KMS-11 (cell line): ENCODE measurements at regions not wholly inside any gene's neighbourhood (a gene's known extent, or its start where the extent isn't known, plus 50 kb on each side); places are given as distances from the start of the nearest gene placed in this dataset.

Experiments
- H2AFZ ChIP-seq: fragments of 200-600 bp; sonication (generic); 2 replicates; pipeline ENCODE4 v1.6.1; 2016; ENCODE audit warnings: antibody characterized with exemption, mixed run types, low read depth
- H3K27ac ChIP-seq: fragments of 200-600 bp; sonication (generic); 2 replicates; pipeline ENCODE4 v1.6.1; 2016; ENCODE audit warnings: mild to moderate bottlenecking, mixed run types
- H3K27me3 ChIP-seq: fragments of 200-600 bp; sonication (generic); 2 replicates; pipeline ENCODE4 v1.6.1; 2017; ENCODE audit warnings: mild to moderate bottlenecking, low read depth, mixed run types, moderate library complexity; ENCODE audit not compliant: insufficient read depth
- H3K36me3 ChIP-seq: fragments of 200-600 bp; sonication (generic); 2 replicates; pipeline ENCODE4 v1.6.1; 2017; ENCODE audit warnings: mild to moderate bottlenecking, mixed run types; ENCODE audit not compliant: insufficient read depth
- H3K4me1 ChIP-seq: fragments of 200-600 bp; sonication (generic); 2 replicates; pipeline ENCODE4 v1.6.1; 2016; ENCODE audit warnings: mild to moderate bottlenecking, low read depth, mixed run types; ENCODE audit not compliant: poor library complexity, severe bottlenecking
- H3K4me2 ChIP-seq: fragments of 200-600 bp; sonication (generic); 2 replicates; pipeline ENCODE4 v1.7.0; 2016; ENCODE audit warnings: mild to moderate bottlenecking, mixed run types
- H3K4me3 ChIP-seq: fragments of 200-600 bp; sonication (generic); IDR thresholded peaks from 2 replicates; pipeline ENCODE4 v1.6.1; 2017; ENCODE audit warnings: low read depth, low read length, mixed read lengths; ENCODE audit not compliant: insufficient read depth
- H3K79me2 ChIP-seq: fragments of 200-600 bp; sonication (generic); 2 replicates; pipeline ENCODE4 v1.6.1; 2016; ENCODE audit warnings: low read depth, mixed run types; ENCODE audit not compliant: insufficient read depth
- H3K9ac ChIP-seq: fragments of 200-600 bp; sonication (generic); 2 replicates; pipeline ENCODE4 v1.6.1; 2016; ENCODE audit warnings: mild to moderate bottlenecking, mixed run types
- H4K20me1 ChIP-seq: fragments of 200-600 bp; sonication (generic); 2 replicates; pipeline ENCODE4 v1.6.1; 2016; ENCODE audit warnings: mild to moderate bottlenecking, mixed run types; ENCODE audit not compliant: insufficient read depth
- TF ChIP-seq, protein P1 (sequence below): fragments of 200-600 bp; sonication (generic); conservative IDR thresholded peaks from 2 replicates; pipeline ENCODE4 v1.6.1; 2017; ENCODE audit warnings: low read depth, mild to moderate bottlenecking, antibody characterized with exemption, low read length, moderate library complexity, mixed read lengths

DNA sequence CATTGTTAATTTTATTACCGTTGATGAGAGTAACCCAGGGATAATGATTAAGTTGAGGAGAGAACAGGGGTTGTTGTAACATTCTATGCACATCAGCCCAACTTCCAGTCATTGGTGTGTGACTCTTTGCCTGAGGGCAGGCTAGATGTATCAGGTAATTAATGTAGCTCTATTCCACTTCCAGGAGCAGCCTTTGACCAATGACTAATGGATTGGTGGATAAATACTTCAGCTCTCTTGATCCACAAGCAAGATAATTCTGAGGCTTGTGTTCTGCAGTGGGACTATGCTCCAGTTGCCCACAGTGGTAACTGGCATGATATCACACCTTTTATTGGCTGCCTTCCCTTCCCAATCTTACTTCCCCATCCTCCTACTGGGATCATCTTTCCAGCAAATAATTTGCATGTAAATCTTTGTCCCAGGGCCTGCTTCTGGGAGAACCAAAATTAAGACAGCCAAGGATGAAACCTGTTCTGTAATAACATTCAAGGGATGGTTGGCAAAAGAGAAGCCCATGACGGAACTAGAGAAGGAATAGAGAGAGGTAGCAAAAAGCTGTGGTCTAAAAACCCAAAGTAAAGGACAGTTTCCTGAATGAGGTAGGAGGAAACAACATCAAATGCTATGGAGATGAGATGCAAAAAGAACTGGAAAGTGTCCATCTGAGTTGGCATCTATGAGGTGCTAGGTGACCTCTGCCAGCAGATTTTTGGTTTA, 241.4 kb upstream of the RPS6KA3 start:
- H3K4me2 ChIP-seq: no peak overlapping the region
- no peak overlapping the region for H3K27ac ChIP-seq
- no peak overlapping the region for H3K4me3 ChIP-seq
- H3K79me2 ChIP-seq: no peaks in the 10 kb centered on the region
- H3K27me3 ChIP-seq: no peaks in the 10 kb centered on the region
- no peaks in the 10 kb centered on the region for H4K20me1 ChIP-seq
- no peaks in the 10 kb centered on the region for H3K36me3 ChIP-seq
- H2AFZ ChIP-seq: no peak overlapping the region
- peaks cover 2% of the 10 kb centered on the region for H3K4me1 ChIP-seq
- TF ChIP-seq, protein P1, sequence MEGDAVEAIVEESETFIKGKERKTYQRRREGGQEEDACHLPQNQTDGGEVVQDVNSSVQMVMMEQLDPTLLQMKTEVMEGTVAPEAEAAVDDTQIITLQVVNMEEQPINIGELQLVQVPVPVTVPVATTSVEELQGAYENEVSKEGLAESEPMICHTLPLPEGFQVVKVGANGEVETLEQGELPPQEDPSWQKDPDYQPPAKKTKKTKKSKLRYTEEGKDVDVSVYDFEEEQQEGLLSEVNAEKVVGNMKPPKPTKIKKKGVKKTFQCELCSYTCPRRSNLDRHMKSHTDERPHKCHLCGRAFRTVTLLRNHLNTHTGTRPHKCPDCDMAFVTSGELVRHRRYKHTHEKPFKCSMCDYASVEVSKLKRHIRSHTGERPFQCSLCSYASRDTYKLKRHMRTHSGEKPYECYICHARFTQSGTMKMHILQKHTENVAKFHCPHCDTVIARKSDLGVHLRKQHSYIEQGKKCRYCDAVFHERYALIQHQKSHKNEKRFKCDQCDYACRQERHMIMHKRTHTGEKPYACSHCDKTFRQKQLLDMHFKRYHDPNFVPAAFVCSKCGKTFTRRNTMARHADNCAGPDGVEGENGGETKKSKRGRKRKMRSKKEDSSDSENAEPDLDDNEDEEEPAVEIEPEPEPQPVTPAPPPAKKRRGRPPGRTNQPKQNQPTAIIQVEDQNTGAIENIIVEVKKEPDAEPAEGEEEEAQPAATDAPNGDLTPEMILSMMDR: no peak
- no peak overlapping the region for H3K9ac ChIP-seq

DNA sequence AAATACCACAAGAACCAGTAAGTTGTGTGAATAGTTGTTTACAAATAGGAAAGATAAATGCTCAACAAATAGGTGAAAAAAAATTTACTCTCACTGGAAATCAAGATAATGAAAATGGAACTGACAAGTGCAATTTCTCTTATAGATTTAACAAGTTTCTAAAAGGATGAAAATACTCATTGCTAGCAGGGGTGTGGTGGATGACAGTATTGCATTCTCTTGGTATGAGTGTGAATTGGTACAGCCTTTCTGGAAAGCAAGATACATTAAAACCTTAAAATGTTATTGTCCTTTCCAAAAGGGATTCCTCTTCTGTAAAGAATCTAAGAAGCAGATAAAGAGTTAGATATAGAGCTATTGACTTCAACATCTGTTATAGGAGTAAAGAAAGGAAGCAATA, 240.0 kb upstream of the RPS6KA3 start:
- H3K4me1 ChIP-seq: peaks cover 14% of the 10 kb centered on the region
- H3K27me3 ChIP-seq: no peaks in the 10 kb centered on the region
- no peaks in the 10 kb centered on the region for H3K36me3 ChIP-seq
- H4K20me1 ChIP-seq: no peaks in the 10 kb centered on the region
- no peak overlapping the region for H3K9ac ChIP-seq
- no peak overlapping the region for H3K4me2 ChIP-seq
- no peak overlapping the region for H3K27ac ChIP-seq
- H2AFZ ChIP-seq: no peak overlapping the region
- no peaks in the 10 kb centered on the region for H3K79me2 ChIP-seq
- no peak overlapping the region for H3K4me3 ChIP-seq
- TF ChIP-seq, protein P1: no peak

DNA sequence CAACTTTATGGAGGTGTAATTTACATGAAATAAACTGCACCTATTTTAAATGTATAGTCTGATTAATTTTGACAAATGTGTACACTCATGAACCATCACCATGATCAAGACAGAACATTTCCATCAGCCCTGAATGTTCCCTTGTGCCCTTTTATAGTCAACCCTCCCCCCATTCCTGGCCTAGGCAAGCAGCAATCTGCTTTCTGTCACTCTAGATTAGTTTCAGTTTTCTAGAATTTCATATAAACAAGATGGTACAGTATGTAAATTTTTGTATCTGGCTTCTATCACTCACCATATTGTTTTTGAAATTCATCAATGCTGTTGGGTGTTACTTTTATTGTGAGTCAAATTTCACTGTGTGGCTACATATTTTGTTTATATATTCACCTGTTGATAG, 234.2 kb upstream of the RPS6KA3 start:
- Histone ChIP-seq H3K4me2 (peak overlapping the region; percentile 76), H3K9ac (no peak overlapping the region), H3K27ac (no peak overlapping the region), H2AFZ (no peak overlapping the region), H3K4me1 (peaks cover 42% of the 10 kb centered on the region), H3K79me2 (no peaks in the 10 kb centered on the region), H3K4me3 (no peak overlapping the region), H3K36me3 (no peaks in the 10 kb centered on the region), H4K20me1 (no peaks in the 10 kb centered on the region), H3K27me3 (no peaks in the 10 kb centered on the region)
- TF ChIP-seq, protein P1: no peak

DNA sequence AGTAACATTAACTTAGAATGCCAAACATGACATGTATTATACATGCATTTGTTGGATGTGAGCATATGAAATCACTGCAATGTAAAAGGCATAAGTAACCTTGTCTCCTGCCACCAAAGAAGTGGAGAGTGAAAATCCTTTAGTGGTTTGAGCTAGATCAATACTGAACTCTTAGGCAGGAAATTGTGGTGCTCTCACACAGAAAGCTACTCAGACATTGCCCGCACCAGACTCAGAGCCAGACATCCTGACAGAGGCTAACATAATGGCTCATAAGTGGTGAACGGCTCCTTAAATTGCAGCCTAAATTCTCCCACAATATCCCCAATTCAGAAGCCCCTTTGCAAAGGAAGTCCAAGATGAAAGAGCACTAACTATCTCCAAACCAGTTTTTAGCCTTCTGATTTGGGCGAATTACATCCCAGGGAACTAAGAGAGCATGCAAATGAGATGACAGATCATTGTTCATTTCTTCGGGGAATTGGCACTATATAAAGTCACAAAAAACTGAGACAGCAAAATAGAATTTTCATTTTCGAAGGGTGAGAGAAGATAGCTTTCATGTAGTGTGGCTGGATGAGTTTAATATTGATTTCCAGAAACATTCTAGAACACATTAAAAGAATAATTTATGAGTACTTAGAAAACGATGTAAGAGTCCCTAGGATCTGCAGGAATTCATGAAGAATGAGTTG, 233.6 kb upstream of the RPS6KA3 start:
- H4K20me1 ChIP-seq: no peaks in the 10 kb centered on the region
- no peaks in the 10 kb centered on the region for H3K79me2 ChIP-seq
- no peaks in the 10 kb centered on the region for H3K27me3 ChIP-seq
- peak overlapping the region; percentile 26; the same call in 1 of the 2 replicates for H3K27ac ChIP-seq
- H3K36me3 ChIP-seq: no peaks in the 10 kb centered on the region
- no peak overlapping the region for H3K9ac ChIP-seq
- H3K4me2 ChIP-seq: peak overlapping the region; percentile 76
- H3K4me3 ChIP-seq: no peak overlapping the region
- peaks cover 42% of the 10 kb centered on the region for H3K4me1 ChIP-seq
- TF ChIP-seq, protein P1: no peak
- no peak overlapping the region for H2AFZ ChIP-seq
